Neuronal stem cell (in vitro differentiated cells): ENCODE measurements at regions not wholly inside any gene's neighbourhood (a gene's known extent, or its start where the extent isn't known, plus 50 kb on each side); places are given as distances from the start of the nearest gene placed in this dataset.

ENCODE experiments used
- DNase-seq: peaks from one replicate; pipeline ENCODE4 v3.0.0-alpha.2; 2013; ENCODE audit warnings: low spot score
- H2AFZ ChIP-seq: one replicate; pipeline ENCODE4 v1.6.1; 2013; ENCODE audit warnings: mild to moderate bottlenecking, low read length, inconsistent platforms
- H2AK5ac ChIP-seq: 2 replicates; pipeline ENCODE4 v1.6.1; 2013; ENCODE audit warnings: low read depth, mild to moderate bottlenecking, inconsistent platforms, low read length, moderate library complexity, mixed read lengths
- H2BK120ac ChIP-seq: 2 replicates; pipeline ENCODE4 v1.6.1; 2013; ENCODE audit warnings: low read depth, mild to moderate bottlenecking, inconsistent platforms, low read length, moderate library complexity, mixed read lengths
- H2BK12ac ChIP-seq: one replicate; pipeline ENCODE4 v1.6.1; 2013; ENCODE audit warnings: low read length, inconsistent platforms
- H2BK15ac ChIP-seq: 2 replicates; pipeline ENCODE4 v1.6.1; 2013; ENCODE audit warnings: mild to moderate bottlenecking, low read length, inconsistent platforms, mixed read lengths
- H2BK5ac ChIP-seq: one replicate; pipeline ENCODE4 v1.6.1; 2013; ENCODE audit warnings: inconsistent platforms, mild to moderate bottlenecking, low read length, moderate library complexity
- H3K14ac ChIP-seq: one replicate; pipeline ENCODE4 v1.6.1; 2013; ENCODE audit warnings: low read length, inconsistent platforms
- H3K18ac ChIP-seq: 2 replicates; pipeline ENCODE4 v1.6.1; 2013; ENCODE audit warnings: low read length, inconsistent platforms
- H3K23ac ChIP-seq: 2 replicates; pipeline ENCODE4 v1.6.1; 2013; ENCODE audit warnings: low read depth, mild to moderate bottlenecking, mixed read lengths, low read length, inconsistent platforms; ENCODE audit not compliant: poor library complexity
- H3K27ac ChIP-seq: replicated peaks from 3 replicates; pipeline ENCODE4 v1.5.1; 2013; ENCODE audit warnings: low read length, inconsistent platforms
- H3K27me3 ChIP-seq, 3 experiments: 2 replicates each; pipeline ENCODE4 v1.6.1; 2013; ENCODE audit warnings: low read length in 3 of 3, mild to moderate bottlenecking in 2 of 3, inconsistent platforms in 1 of 3, low read depth in 1 of 3, mixed read lengths in 1 of 3, moderate library complexity in 1 of 3; ENCODE audit not compliant: control insufficient read depth in 3 of 3, insufficient read depth in 3 of 3
- H3K36me3 ChIP-seq, 2 donors: replicated peaks in 1 of 2; 2 replicates each; pipeline ENCODE4 v1.6.1; 2013; ENCODE audit warnings: low read length in 2 of 2; ENCODE audit not compliant: control insufficient read depth in 2 of 2, insufficient read depth in 2 of 2
- H3K4ac ChIP-seq: 2 replicates; pipeline ENCODE4 v1.6.1; 2013; ENCODE audit warnings: inconsistent platforms, mild to moderate bottlenecking, low read length, moderate library complexity
- H3K4me1 ChIP-seq, 2 donors: 1 replicate in 1 of 2; 2 replicates in 1 of 2; pipeline ENCODE4 v1.6.1; 2013; ENCODE audit warnings: low read length in 2 of 2, low read depth in 1 of 2; ENCODE audit not compliant: control insufficient read depth in 2 of 2, insufficient read depth in 1 of 2
- H3K4me2 ChIP-seq: one replicate; pipeline ENCODE4 v1.6.1; 2013; ENCODE audit warnings: mild to moderate bottlenecking, low read length, inconsistent platforms; ENCODE audit not compliant: insufficient read depth, poor library complexity, severe bottlenecking
- H3K4me3 ChIP-seq, 2 donors: 2 replicates each; pipeline ENCODE4 v1.5.1; 2013; ENCODE audit warnings: low read length in 2 of 2, mild to moderate bottlenecking in 2 of 2, inconsistent platforms in 1 of 2, moderate library complexity in 1 of 2
- H3K79me1 ChIP-seq: one replicate; pipeline ENCODE4 v1.6.1; 2013; ENCODE audit warnings: low read depth, mild to moderate bottlenecking, inconsistent platforms, low read length, moderate library complexity
- H3K9ac ChIP-seq: one replicate; pipeline ENCODE4 v1.6.1; 2013; ENCODE audit warnings: mild to moderate bottlenecking, low read depth, low read length, inconsistent platforms; ENCODE audit not compliant: poor library complexity
- H3K9me3 ChIP-seq, 2 donors: replicated peaks in 1 of 2; 2 replicates each; pipeline versions ENCODE3 to v1.6.1; 2013; ENCODE audit warnings: low read length in 2 of 2, mild to moderate bottlenecking in 2 of 2, inconsistent platforms in 1 of 2, low read depth in 1 of 2, mixed read lengths in 1 of 2, moderate library complexity in 1 of 2; ENCODE audit not compliant: control insufficient read depth in 2 of 2, insufficient read depth in 1 of 2
- H4K8ac ChIP-seq: one replicate; pipeline ENCODE4 v1.6.1; 2013; ENCODE audit warnings: low read depth, mild to moderate bottlenecking, inconsistent platforms, low read length, moderate library complexity
- H4K91ac ChIP-seq: one replicate; pipeline ENCODE4 v1.6.1; 2013; ENCODE audit warnings: low read length, low read depth, mild to moderate bottlenecking, inconsistent platforms; ENCODE audit not compliant: poor library complexity
- WGBS, 2 donors: extraction: QIAGEN DNeasy Blood & Tissue Kit; methylation state at CpG; one replicate each; pipeline ENCODE4 v1.1.7; 2013; ENCODE audit warnings: missing lambda C conversion rate in 2 of 2, mixed read lengths in 1 of 2; ENCODE audit not compliant: insufficient read length in 2 of 2, insufficient replicate concordance in 1 of 2; ENCODE audit errors: extremely low coverage in 2 of 2; 5-methylcytosine and 5-hydroxymethylcytosine counted together

DNA sequence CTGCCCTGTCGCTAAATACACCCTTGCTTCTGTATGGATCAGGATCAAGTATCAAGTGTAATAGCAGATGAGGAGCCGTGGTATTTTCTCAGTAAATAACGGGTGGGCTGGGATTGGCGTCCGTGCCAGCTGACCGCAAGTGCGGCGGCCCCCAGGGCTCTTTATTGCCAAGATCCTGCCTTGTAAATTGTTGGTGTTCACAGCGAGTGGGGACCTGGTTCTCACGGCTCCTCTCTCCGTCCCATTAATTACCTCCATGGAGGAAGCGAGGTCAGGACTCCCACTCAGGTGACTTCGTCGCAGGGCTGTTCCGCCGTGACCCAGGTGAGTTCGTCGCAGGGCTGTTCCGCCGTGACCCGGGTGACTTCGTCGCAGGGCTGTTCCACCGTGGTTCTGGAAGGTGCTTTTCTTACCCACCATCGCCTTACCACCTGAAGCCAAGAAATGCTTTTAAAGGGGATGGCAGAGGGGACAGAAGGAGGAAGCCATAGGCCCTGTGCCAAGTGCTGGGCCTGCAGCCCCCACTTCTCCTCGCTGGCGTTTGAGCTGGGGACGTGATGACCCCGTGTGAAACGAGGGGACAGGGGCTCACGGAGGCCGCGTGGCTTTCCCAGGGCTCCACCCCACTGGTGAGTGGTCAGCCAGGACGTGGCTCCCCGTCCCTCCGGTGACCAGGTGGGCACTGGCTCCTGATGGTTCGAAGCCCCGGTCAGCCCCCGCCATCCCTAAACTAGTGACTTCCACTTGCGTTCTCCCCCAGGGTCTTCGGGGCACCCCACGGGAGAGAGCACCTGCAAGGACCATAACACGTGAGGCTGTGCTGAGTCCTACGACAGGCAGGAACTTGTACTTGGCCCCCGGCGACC lies 118.4 kb downstream of the TWIST2 start:
- Histone ChIP-seq H2AK5ac (peak overlapping the region; percentile 48), H2BK12ac (peak overlapping the region; percentile 66), H3K18ac (peak overlapping the region; percentile 84), H3K27ac (no peak overlapping the region), H2BK5ac (peak overlapping the region; percentile 79), H3K79me1 (no peaks in the 10 kb centered on the region), H2BK15ac (no peak overlapping the region), H3K14ac (peak overlapping the region; percentile 58), H3K36me3 (no peaks in the 10 kb centered on the region), H3K9ac (no peak overlapping the region), H2BK120ac (peak overlapping the region; percentile 23), H3K27me3 (peaks cover 0 to 3% (median 0%) of the 10 kb centered on the region in 3 experiments), H3K4me2 (no peak overlapping the region), H4K91ac (no peak overlapping the region), H2AFZ (no peak overlapping the region), H3K4me1 (peaks cover 0 to 10% of the 10 kb centered on the region in 2 donors), H3K9me3 (no peaks in the 10 kb centered on the region), H4K8ac (no peak overlapping the region), H3K4me3 (peak overlapping the region in 1 of 2 donors; percentile 39), H3K4ac (no peak overlapping the region), H3K23ac (peak overlapping the region; percentile 89)
- no CpG with 5 or more reads among the region's 46 CpGs for WGBS, 2 donors
- DNase-seq = no peak

- peak overlapping the region; percentile 31 for H3K23ac ChIP-seq
- no peak overlapping the region for H3K9ac ChIP-seq
- peaks cover 0 to 3% (median 0%) of the 10 kb centered on the region in 3 experiments for H3K27me3 ChIP-seq
- peak overlapping the region; percentile 58 for H3K14ac ChIP-seq
- no peaks in the 10 kb centered on the region for H3K36me3 ChIP-seq
- no CpG with 5 or more reads among the region's 43 CpGs for WGBS, 2 donors
- H3K79me1 ChIP-seq = no peaks in the 10 kb centered on the region
- no peak overlapping the region for H3K27ac ChIP-seq
- peak overlapping the region; percentile 18 for H2BK15ac ChIP-seq
- no peak overlapping the region for H4K8ac ChIP-seq
- peak overlapping the region; percentile 79 for H2BK5ac ChIP-seq
- H2BK12ac ChIP-seq = no peak overlapping the region
- H3K4me3 ChIP-seq = no peak overlapping the region
- no peaks in the 10 kb centered on the region for H3K9me3 ChIP-seq
- peak overlapping the region; percentile 57 for H2AK5ac ChIP-seq
- peaks cover 0 to 10% of the 10 kb centered on the region in 2 donors for H3K4me1 ChIP-seq
- H3K18ac ChIP-seq = peak overlapping the region; percentile 45
- peak overlapping the region; percentile 93 for H4K91ac ChIP-seq
- H3K4ac ChIP-seq = no peak overlapping the region
- no peak overlapping the region for H2AFZ ChIP-seq
- DNase-seq = no peak
- peak overlapping the region; percentile 23 for H2BK120ac ChIP-seq
- H3K4me2 ChIP-seq = no peak overlapping the region
Measured at GRCh38 chr2:238967031-238967977, 119.4 kb downstream of the TWIST2 start.

DNA sequence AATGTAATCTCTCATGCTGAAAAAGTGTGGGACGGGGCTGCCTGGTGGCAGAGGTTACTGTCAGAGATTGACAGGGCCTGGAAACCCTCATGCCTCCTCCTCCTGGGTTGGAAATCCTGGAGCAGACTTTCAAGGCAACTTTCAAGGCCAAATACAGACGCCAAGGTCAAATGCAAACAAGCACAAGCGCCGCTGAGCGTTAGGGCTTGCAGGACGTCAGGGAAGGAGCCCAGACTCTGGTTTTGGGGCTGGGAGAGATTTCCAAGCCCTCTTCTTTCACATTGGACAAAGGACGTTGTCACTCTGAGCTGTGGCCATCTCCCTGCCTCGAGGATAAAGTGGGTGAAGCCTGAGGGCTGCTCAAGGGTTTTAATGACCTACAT lies 120.1 kb downstream of the TWIST2 start:
- Histone ChIP-seq H2AFZ (no peak overlapping the region), H2AK5ac (peak overlapping the region; percentile 57), H2BK12ac (no peak overlapping the region), H3K23ac (no peak overlapping the region), H3K27me3 (peaks cover 0 to 3% (median 0%) of the 10 kb centered on the region in 3 experiments), H3K18ac (peak overlapping the region; percentile 77), H3K9me3 (no peaks in the 10 kb centered on the region), H2BK120ac (no peak overlapping the region), H2BK15ac (peak overlapping the region; percentile 18), H3K4me1 (peaks cover 0 to 10% of the 10 kb centered on the region in 2 donors), H2BK5ac (no peak overlapping the region), H3K4ac (no peak overlapping the region), H3K27ac (no peak overlapping the region), H4K91ac (no peak overlapping the region), H4K8ac (no peak overlapping the region), H3K9ac (no peak overlapping the region), H3K79me1 (no peaks in the 10 kb centered on the region), H3K4me3 (no peak overlapping the region), H3K36me3 (no peaks in the 10 kb centered on the region), H3K14ac (no peak overlapping the region), H3K4me2 (no peak overlapping the region)
- no peak for DNase-seq
- no CpG with 5 or more reads among the region's 8 CpGs for WGBS, 2 donors
